Fibroblast of mammary gland (primary cell): ENCODE measurements at regions not wholly inside any gene's neighbourhood (a gene's known extent, or its start where the extent isn't known, plus 50 kb on each side); places are given as distances from the start of the nearest gene placed in this dataset.
A peak's percentile ranks its signal among the peaks of the same experiment; 100 is the strongest.

ENCODE experiments used
- DNase-seq: peaks from one replicate; pipeline ENCODE4 v3.0.0-alpha.2; 2010; ENCODE audit warnings: low read depth
- H3K4me3 ChIP-seq: 2 replicates; pipeline ENCODE4 v1.5.1; 2011; ENCODE audit warnings: low read depth, mild to moderate bottlenecking, low read length, moderate library complexity; ENCODE audit not compliant: control insufficient read depth
- TF ChIP-seq, protein P1 (sequence below): conservative IDR thresholded peaks from 2 replicates; pipeline ENCODE4 v1.5.1; 2011; ENCODE audit warnings: low read depth, low read length, inconsistent platforms; ENCODE audit not compliant: control insufficient read depth, insufficient read depth

GRCh38 chr18:56481751-56482150, 156.6 kb downstream of the TXNL1 start:
- DNase-seq: no peak
- H3K4me3 ChIP-seq: no peak overlapping the region
- TF ChIP-seq, protein P1, sequence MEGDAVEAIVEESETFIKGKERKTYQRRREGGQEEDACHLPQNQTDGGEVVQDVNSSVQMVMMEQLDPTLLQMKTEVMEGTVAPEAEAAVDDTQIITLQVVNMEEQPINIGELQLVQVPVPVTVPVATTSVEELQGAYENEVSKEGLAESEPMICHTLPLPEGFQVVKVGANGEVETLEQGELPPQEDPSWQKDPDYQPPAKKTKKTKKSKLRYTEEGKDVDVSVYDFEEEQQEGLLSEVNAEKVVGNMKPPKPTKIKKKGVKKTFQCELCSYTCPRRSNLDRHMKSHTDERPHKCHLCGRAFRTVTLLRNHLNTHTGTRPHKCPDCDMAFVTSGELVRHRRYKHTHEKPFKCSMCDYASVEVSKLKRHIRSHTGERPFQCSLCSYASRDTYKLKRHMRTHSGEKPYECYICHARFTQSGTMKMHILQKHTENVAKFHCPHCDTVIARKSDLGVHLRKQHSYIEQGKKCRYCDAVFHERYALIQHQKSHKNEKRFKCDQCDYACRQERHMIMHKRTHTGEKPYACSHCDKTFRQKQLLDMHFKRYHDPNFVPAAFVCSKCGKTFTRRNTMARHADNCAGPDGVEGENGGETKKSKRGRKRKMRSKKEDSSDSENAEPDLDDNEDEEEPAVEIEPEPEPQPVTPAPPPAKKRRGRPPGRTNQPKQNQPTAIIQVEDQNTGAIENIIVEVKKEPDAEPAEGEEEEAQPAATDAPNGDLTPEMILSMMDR: no peak

GRCh38 chr18:56479841-56480240, 158.6 kb downstream of the TXNL1 start:
- peak; percentile 5 for DNase-seq
- H3K4me3 ChIP-seq: no peak overlapping the region
- TF ChIP-seq, protein P1: no peak

DNA sequence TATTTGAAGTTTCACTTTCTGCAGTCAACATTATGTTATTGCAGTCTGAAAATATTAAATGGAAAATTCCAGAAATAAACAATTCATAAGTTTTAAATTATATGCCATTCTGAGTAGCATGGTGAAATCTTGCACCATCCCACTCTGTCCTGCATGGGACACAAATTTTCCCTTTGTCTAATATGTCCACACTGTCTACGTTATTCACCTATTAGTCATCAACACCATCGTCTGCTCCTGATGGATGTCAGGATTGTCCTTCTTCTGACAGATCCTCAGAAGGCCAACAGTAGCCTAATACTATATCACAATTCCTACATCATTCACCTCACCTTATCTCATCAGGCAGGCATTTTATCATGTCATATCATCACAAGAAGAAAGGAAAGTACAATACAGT, 163.1 kb downstream of the TXNL1 start:
- DNase-seq: peak; percentile 19
- no peak overlapping the region for H3K4me3 ChIP-seq
- TF ChIP-seq, protein P1: no peak

- DNase-seq: no peak
- TF ChIP-seq, protein P1: no peak
- no peak overlapping the region for H3K4me3 ChIP-seq
Measured at GRCh38 chr18:56473400-56474024, 164.9 kb downstream of the TXNL1 start.

- TF ChIP-seq, protein P1: no peak
Measured at GRCh38 chr18:56470406-56471351, 167.7 kb downstream of the TXNL1 start.

GRCh38 chr18:56469582-56469981, 168.8 kb downstream of the TXNL1 start:
- TF ChIP-seq, protein P1: no peak
- DNase-seq: no peak
- H3K4me3 ChIP-seq: no peak overlapping the region

More at GRCh38 chr18:56470406-56471351, 167.7 kb downstream of the TXNL1 start:
- DNase-seq: peak; percentile 25
- no peak overlapping the region for H3K4me3 ChIP-seq
